SK-N-MC (cell line): ENCODE measurements at regions not wholly inside any gene's neighbourhood (a gene's known extent, or its start where the extent isn't known, plus 50 kb on each side); places are given as distances from the start of the nearest gene placed in this dataset.

Source experiments
- DNase-seq: peaks from one replicate; pipeline ENCODE4 v3.0.0-alpha.2; 2011; ENCODE audit warnings: low read depth, low spot score
- H3K27ac ChIP-seq: fragments of 200-600 bp; sonication (generic); 2 replicates; pipeline ENCODE4 v1.5.1; 2016; ENCODE audit warnings: mixed run types
- H3K36me3 ChIP-seq: fragments of 200-600 bp; sonication (generic); 2 replicates; pipeline ENCODE4 v1.6.1; 2017; ENCODE audit warnings: antibody characterized with exemption, low read length, mixed read lengths; ENCODE audit not compliant: insufficient read depth
- H3K4me3 ChIP-seq: fragments of 200-600 bp; sonication (generic); 2 replicates; pipeline ENCODE4 v1.5.1; 2016
- H3K9ac ChIP-seq: fragments of 200-600 bp; sonication (generic); 2 replicates; pipeline ENCODE4 v1.8.0; 2017; ENCODE audit warnings: mixed run types, mixed read lengths; ENCODE audit not compliant: insufficient read length
- H3K9me3 ChIP-seq: fragments of 200-600 bp; sonication (generic); 2 replicates; pipeline ENCODE4 v1.6.1; 2017; ENCODE audit warnings: low read depth, mild to moderate bottlenecking, antibody characterized with exemption, low read length, moderate library complexity, mixed read lengths
- EZH2 ChIP-seq: fragments of 200-600 bp; sonication (generic); IDR thresholded peaks from one replicate; pipeline ENCODE4 v1.6.1; 2017; ENCODE audit warnings: antibody characterized with exemption
- FOXP2 ChIP-seq: optimal IDR thresholded peaks from 2 replicates; pipeline ENCODE3; 2011; ENCODE audit warnings: mild to moderate bottlenecking, moderate library complexity; ENCODE audit not compliant: insufficient read depth; ENCODE audit errors: extremely low read length, control extremely low read depth
- POLR2AphosphoS5 ChIP-seq: IDR thresholded peaks from 2 replicates; pipeline ENCODE4 v1.6.1; 2012; ENCODE audit warnings: mild to moderate bottlenecking, low read depth, low read length, borderline replicate concordance

DNA sequence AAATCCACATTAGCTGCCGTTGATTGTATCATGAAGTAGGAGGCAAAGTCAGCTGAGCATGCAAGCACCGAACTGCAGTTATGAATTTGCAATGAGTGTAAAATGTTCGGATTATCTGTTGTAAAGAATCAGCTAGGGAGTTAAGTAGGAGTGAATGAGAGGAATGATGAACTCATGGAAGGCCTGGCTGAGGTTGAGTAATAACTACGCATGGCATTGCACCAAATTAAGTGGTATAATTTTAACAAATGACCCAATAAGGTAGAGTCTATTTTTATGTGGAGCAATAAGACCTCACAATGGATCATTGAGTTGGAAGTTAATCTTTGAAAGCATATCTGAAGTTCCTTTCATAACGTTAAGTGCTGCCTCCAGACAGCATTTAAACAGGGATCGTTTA, 288.2 kb upstream of the CHST9 start:
- Histone ChIP-seq H3K4me3 (no peak overlapping the region), H3K27ac (no peak overlapping the region), H3K36me3 (no peaks in the 10 kb centered on the region), H3K9ac (no peak overlapping the region), H3K9me3 (no peaks in the 10 kb centered on the region)
- TF ChIP-seq POLR2AphosphoS5 (no peak), EZH2 (no peak), FOXP2 (no peak)
- DNase-seq: no peak

DNA sequence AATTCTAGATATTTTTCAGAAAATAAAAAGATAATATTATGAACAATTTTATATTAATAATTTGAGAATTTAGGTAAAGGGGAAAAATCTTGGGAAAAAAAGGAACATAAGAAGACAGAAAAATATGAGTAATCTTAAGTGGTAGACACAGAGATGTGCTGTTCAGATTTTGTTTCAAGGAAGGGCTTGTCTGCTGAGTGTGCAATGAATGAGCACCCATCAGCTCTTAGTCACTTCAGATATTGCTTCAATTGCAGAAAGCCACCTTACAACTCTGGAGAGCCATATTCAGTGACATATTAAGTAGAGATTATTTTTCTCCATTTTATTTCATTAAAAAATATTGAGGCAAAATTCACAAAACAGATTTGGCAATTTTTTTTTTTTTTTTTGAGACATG, 282.0 kb upstream of the CHST9 start:
- no peak for DNase-seq
- H3K9me3 ChIP-seq: no peaks in the 10 kb centered on the region
- H3K4me3 ChIP-seq: no peak overlapping the region
- H3K36me3 ChIP-seq: no peaks in the 10 kb centered on the region
- no peak overlapping the region for H3K9ac ChIP-seq
- TF ChIP-seq POLR2AphosphoS5: no peak
- no peak for TF ChIP-seq EZH2
- no peak for TF ChIP-seq FOXP2
- H3K27ac ChIP-seq: no peak overlapping the region

DNA sequence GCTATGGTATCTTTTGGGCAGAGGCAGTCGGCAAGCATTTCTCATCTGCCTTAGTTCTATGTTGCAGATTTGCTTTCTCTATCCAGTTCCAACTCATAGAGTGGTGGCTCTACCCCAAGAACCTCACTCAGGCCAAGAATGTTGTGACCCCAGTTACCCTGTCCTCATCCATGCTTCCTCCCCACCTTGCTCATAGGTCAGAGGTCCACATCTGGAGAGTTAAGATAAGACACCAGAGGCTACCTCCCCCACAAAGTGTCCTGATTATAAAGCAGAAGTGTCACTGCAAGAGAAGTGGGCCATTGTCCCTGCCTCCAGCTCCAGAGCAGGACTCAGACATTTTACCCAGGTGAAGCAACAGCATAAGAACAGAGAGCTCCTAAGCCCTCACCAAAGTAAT, 276.8 kb upstream of the CHST9 start:
- no peak for TF ChIP-seq POLR2AphosphoS5
- DNase-seq: no peak
- no peaks in the 10 kb centered on the region for H3K36me3 ChIP-seq
- H3K9me3 ChIP-seq: no peaks in the 10 kb centered on the region
- H3K4me3 ChIP-seq: no peak overlapping the region
- H3K9ac ChIP-seq: no peak overlapping the region
- H3K27ac ChIP-seq: no peak overlapping the region

DNA sequence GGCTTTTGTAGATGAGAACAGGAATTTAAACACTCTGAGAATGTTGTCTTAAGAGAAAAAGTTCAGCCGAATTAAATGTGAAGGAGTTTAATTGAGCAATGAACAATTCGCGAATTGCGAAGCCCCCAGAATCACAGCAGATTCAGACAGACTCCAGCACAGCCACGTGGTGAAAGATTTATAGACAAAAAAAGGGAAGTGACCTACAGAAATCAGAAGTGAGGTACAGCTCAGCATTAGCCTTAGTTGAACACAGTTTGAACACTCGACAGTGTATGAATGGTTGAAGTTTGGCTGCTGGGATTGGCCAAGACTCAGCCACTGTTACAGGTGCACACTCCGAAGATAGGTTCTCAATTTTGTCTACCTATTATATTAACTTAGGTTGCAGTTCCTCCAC, 264.0 kb upstream of the CHST9 start:
- Histone ChIP-seq H3K4me3 (no peak overlapping the region), H3K9ac (no peak overlapping the region), H3K36me3 (no peaks in the 10 kb centered on the region), H3K9me3 (no peaks in the 10 kb centered on the region), H3K27ac (no peak overlapping the region)
- DNase-seq: no peak
- TF ChIP-seq EZH2: no peak
- no peak for TF ChIP-seq POLR2AphosphoS5
- TF ChIP-seq FOXP2: no peak

DNA sequence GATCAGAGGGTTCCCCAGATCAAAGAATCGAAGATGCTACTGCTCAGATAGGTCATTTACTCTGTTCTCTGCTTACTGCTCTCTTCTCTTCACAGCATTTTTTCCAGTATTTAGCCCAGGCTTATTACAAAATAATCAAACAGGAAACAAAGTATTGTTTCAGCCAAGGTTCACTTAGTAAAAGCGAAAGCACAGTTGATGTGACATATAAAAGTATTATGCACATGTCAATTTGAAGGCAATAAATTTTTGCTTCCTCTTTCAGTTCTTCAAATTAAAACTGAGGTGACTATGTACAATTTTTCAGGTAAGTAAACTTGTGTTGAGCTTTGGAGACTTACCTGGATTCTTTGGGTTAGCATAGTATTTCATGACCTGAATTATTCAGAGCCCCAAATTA, 262.8 kb upstream of the CHST9 start:
- H3K36me3 ChIP-seq: no peaks in the 10 kb centered on the region
- DNase-seq: no peak
- no peak for TF ChIP-seq POLR2AphosphoS5
- no peak for TF ChIP-seq FOXP2
- TF ChIP-seq EZH2: no peak

DNA sequence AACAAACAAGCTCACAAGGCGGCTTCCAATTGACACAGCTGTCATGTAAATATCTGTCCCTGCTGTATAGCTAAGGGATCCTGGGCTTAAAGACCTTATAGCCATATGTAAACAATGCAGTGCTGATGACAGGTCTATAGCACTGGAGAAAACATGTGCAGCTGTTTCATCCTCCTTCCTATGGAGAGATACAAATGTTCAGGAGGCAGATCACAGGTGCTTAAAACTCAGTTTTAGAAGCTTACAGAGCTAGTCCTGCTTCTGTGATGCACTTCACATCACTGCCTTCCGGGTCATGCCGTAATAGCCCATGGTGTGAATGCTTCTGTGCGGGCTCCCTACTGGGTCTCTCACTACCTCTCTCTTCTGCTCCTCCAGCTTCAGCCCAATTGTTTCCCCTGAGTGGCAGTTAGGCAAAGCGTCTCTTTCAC, 262.4 kb upstream of the CHST9 start:
- Histone ChIP-seq H3K27ac (no peak overlapping the region), H3K4me3 (no peak overlapping the region), H3K9ac (no peak overlapping the region), H3K9me3 (no peaks in the 10 kb centered on the region), H3K36me3 (no peaks in the 10 kb centered on the region)
- TF ChIP-seq POLR2AphosphoS5 (no peak), FOXP2 (no peak), EZH2 (no peak)
- DNase-seq: no peak

More for the DNA sequence above, 262.8 kb upstream of the CHST9 start:
- Histone ChIP-seq H3K27ac (no peak overlapping the region), H3K9me3 (no peaks in the 10 kb centered on the region), H3K9ac (no peak overlapping the region), H3K4me3 (no peak overlapping the region)

DNA sequence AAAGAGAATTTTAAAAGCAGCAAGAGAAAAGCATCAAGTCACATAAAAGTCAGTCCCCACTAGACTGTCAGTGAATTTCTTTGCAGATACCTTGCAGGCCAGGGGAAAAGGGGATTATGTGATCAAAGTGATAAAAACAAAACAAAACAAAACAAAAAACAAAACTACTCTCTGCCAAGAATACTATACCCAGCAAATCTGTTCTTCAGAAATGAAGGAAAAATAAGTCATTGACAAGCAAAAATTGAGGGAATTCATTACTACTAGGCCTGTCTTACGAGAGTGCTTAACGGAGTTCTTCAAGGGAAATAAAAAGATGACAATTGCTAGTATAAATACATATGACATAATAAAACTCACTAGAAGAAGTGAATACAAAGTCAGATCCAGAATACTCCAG, 245.5 kb upstream of the CHST9 start:
- Histone ChIP-seq H3K9me3 (no peaks in the 10 kb centered on the region), H3K36me3 (no peaks in the 10 kb centered on the region), H3K27ac (no peak overlapping the region), H3K4me3 (no peak overlapping the region), H3K9ac (no peak overlapping the region)
- TF ChIP-seq EZH2: no peak
- TF ChIP-seq FOXP2: no peak
- no peak for TF ChIP-seq POLR2AphosphoS5
- no peak for DNase-seq

DNA sequence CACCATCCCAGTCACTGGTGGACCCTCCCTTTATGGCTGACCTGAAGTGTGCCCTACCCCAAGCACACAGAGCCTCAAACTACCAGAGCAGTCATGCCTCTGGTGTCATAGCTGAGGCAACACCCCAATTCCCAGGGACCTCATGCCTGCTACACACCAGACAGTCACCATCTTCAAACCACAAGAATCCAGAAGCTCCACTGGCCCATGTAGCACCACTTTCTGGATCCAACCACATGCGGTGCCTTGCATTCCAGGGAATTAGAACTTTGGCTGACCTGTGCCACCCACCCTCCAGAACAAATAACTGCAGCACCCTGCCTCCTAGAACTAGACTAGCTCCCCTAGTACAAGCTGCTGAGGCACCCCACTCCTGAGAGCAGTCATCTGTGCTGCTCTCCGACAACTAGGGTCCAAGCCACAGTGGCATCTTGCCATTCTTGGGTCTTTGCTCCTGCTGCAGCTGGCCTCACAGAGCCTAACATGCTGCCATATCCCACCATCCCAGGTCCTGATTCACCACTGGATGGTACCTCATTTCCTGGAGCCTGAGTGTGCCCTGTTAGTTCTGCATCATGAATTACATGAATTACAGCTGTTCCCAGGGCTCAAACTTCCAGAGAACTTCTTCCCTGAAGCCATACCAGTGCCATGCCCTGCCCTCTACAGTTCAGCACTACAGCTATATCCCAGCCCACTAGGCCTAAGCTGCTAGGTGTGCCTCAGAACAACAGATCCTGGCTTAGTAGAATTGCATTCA, 243.8 kb upstream of the CHST9 start:
- H3K27ac ChIP-seq: no peak overlapping the region
- TF ChIP-seq POLR2AphosphoS5 (no peak), EZH2 (no peak), FOXP2 (no peak)
- H3K4me3 ChIP-seq: no peak overlapping the region
- no peaks in the 10 kb centered on the region for H3K9me3 ChIP-seq
- H3K9ac ChIP-seq: no peak overlapping the region
- H3K36me3 ChIP-seq: no peaks in the 10 kb centered on the region
- DNase-seq: no peak

DNA sequence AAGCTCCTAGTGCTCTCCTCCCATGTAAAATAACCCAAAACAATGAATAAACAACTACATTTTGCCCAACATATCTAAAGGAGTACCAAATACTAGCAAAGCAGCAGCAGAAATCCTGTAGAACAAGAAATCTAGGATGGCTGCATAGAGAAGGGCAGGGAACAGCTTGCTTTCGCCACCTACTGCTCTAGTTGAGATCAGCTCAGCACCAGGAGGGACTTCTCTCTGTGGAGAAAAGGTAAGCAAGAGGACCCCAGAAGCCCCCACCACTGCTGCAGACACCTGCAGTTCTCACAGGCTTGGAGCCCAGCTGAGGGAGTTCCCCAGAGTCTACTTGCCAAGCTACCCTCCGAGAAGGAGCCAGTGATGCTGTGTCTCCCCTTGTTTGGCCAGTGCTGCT, 243.0 kb upstream of the CHST9 start:
- Histone ChIP-seq H3K4me3 (no peak overlapping the region), H3K27ac (no peak overlapping the region), H3K9me3 (no peaks in the 10 kb centered on the region), H3K36me3 (no peaks in the 10 kb centered on the region), H3K9ac (no peak overlapping the region)
- no peak for DNase-seq
- TF ChIP-seq EZH2: no peak
- TF ChIP-seq FOXP2: no peak
- no peak for TF ChIP-seq POLR2AphosphoS5
